ENCODE measurements at regions not wholly inside any gene's neighbourhood (a gene's known extent, or its start where the extent isn't known, plus 50 kb on each side); places are given as distances from the start of the nearest gene placed in this dataset.

DNA sequence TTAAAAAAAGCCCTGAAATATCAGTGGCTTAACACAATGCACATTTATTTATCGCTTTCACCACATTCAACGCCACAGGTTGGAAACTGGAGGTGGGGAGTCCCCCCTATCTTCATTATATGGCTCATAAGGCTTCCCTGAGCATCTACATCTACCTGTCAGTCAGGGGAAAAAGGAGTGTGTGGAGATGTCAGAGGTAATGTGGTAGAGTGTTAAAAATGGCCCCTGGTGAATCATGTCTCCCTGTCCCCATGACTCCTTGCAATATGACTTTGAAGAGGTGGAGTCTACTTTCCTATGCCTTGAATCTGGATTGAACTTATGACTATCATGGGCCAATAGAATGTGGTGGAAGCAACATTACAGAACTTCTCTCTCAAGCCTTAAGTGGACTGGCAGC lies 65.5 kb upstream of the BTBD3 start:
- no peak for TF ChIP-seq FOXP2 (optimal IDR thresholded peaks at IDR 0.05; ENCODE audit: borderline replicate concordance, extremely low read depth, extremely low read length, insufficient read depth)
- no peak for TF ChIP-seq SIN3A (IDR thresholded peaks at IDR 0.05; ENCODE audit: borderline replicate concordance, insufficient read depth, low read length)
- no peak for TF ChIP-seq POLR2AphosphoS5 (IDR thresholded peaks at IDR 0.05; ENCODE audit: low read depth, low read length)
- no peak for TF ChIP-seq TAF1 (IDR thresholded peaks at IDR 0.05; ENCODE audit: borderline replicate concordance, insufficient read depth, low read length)
- no peak for TF ChIP-seq REST (IDR thresholded peaks at IDR 0.05; ENCODE audit: insufficient read depth in 1 of 2, low read depth in 2 of 2, low read length in 2 of 2)

DNA sequence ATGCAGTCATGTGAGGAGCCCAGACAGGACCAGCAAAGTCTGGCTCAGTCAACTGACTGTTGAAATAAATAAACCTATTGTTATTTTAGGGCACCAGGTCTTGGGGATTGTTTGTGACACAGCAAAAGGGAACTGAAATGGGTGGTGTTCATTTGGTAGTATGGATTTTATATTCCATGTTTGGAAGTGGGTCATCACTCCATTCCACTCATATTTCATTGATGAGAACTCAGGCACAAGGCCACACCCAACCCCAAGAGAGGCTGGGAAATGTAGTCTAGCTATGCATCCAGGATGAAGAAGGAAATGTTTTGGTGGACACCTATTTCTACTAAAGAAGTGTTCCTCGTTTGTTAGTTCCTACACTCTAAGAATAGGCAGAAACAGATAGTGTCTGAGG lies 64.9 kb upstream of the BTBD3 start:
- no peak for TF ChIP-seq SIN3A (IDR thresholded peaks at IDR 0.05; ENCODE audit: borderline replicate concordance, insufficient read depth, low read length)
- no peak for TF ChIP-seq FOXP2 (optimal IDR thresholded peaks at IDR 0.05; ENCODE audit: borderline replicate concordance, extremely low read depth, extremely low read length, insufficient read depth)
- no peak for TF ChIP-seq POLR2AphosphoS5 (IDR thresholded peaks at IDR 0.05; ENCODE audit: low read depth, low read length)
- TF ChIP-seq TAF1 (IDR thresholded peaks at IDR 0.05; ENCODE audit: borderline replicate concordance, insufficient read depth, low read length) = no peak
- no peak for TF ChIP-seq REST (IDR thresholded peaks at IDR 0.05; ENCODE audit: insufficient read depth in 1 of 2, low read depth in 2 of 2, low read length in 2 of 2)

GRCh38 chr20:11853359-11853758 lies 64.3 kb upstream of the BTBD3 start:
- TF ChIP-seq TAF1 (IDR thresholded peaks at IDR 0.05; ENCODE audit: borderline replicate concordance, insufficient read depth, low read length) = no peak
- TF ChIP-seq REST (IDR thresholded peaks at IDR 0.05; ENCODE audit: insufficient read depth in 1 of 2, low read depth in 2 of 2, low read length in 2 of 2) = no peak
- TF ChIP-seq FOXP2 (optimal IDR thresholded peaks at IDR 0.05; ENCODE audit: borderline replicate concordance, extremely low read depth, extremely low read length, insufficient read depth) = no peak
- no peak for TF ChIP-seq SIN3A (IDR thresholded peaks at IDR 0.05; ENCODE audit: borderline replicate concordance, insufficient read depth, low read length)
- no peak for TF ChIP-seq POLR2AphosphoS5 (IDR thresholded peaks at IDR 0.05; ENCODE audit: low read depth, low read length)

GRCh38 chr20:11861479-11861878 lies 56.2 kb upstream of the BTBD3 start:
- TF ChIP-seq SIN3A (IDR thresholded peaks at IDR 0.05; ENCODE audit: borderline replicate concordance, insufficient read depth, low read length) (no peak), FOXP2 (optimal IDR thresholded peaks at IDR 0.05; ENCODE audit: borderline replicate concordance, extremely low read depth, extremely low read length, insufficient read depth) (no peak), TAF1 (IDR thresholded peaks at IDR 0.05; ENCODE audit: borderline replicate concordance, insufficient read depth, low read length) (no peak), POLR2AphosphoS5 (IDR thresholded peaks at IDR 0.05; ENCODE audit: low read depth, low read length) (no peak), REST (IDR thresholded peaks at IDR 0.05; ENCODE audit: insufficient read depth in 1 of 2, low read depth in 2 of 2, low read length in 2 of 2) (no peak)
